ENCODE measurements at regions not wholly inside any gene's neighbourhood (a gene's known extent, or its start where the extent isn't known, plus 50 kb on each side); places are given as distances from the start of the nearest gene placed in this dataset.
A peak's percentile ranks its signal among the peaks of the same experiment; 100 is the strongest.

- peak in 1 of 5 experiments; percentile 2 for TF ChIP-seq CTCF (IDR thresholded peaks at IDR 0.05)
- no peak for TF ChIP-seq POLR2A (IDR thresholded peaks at IDR 0.05)
- TF ChIP-seq EP300 (IDR thresholded peaks at IDR 0.05), result no peak
These were observed 74.1 kb upstream of the KCNMA1 start for GRCh38 chr10:77711683-77712049.

Measured in tibial nerve (tissue), 4 donors.